HG02571 (cell line): ENCODE measurements at regions not wholly inside any gene's neighbourhood (a gene's known extent, or its start where the extent isn't known, plus 50 kb on each side); places are given as distances from the start of the nearest gene placed in this dataset.
"Not testable (repeated sequence)": the region's sequence is repeated elsewhere in the genome, so short reads cannot be mapped to it uniquely, and the experiment has no call there.

Experiments
- ATAC-seq: cut with Tn5 transposase; IDR thresholded peaks from one replicate; pipeline ENCODE4 v1.9.1; 2021; ENCODE audit warnings: mild to moderate bottlenecking, moderate library complexity; ENCODE audit not compliant: unreplicated experiment

- ATAC-seq = no peak
These were observed 507.1 kb downstream of the BRINP3 start for GRCh38 chr1:189970331-189971230.

GRCh38 chr1:189971656-189972055 is 506.0 kb downstream of the BRINP3 start:
- ATAC-seq = no peak

DNA sequence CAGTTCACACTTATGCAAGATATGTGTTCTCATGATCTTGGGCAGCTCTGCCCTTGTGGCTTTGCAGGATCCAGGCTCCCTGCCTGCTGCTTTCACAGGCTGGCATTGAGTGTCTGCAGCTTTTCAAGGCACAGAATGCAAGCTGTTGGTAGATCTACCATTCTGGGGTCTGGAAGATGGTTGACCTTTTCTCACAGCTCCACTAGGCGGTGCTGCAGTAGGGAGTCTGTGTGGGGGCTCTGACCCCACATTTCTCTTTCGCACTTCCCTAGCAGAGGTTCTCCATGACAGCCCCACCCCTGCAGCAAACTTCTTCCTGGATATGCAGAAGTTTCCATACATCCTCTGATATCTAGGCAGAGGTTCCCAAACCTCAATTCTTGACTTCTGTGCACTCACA is 500.5 kb downstream of the BRINP3 start:
- ATAC-seq = no peak

DNA sequence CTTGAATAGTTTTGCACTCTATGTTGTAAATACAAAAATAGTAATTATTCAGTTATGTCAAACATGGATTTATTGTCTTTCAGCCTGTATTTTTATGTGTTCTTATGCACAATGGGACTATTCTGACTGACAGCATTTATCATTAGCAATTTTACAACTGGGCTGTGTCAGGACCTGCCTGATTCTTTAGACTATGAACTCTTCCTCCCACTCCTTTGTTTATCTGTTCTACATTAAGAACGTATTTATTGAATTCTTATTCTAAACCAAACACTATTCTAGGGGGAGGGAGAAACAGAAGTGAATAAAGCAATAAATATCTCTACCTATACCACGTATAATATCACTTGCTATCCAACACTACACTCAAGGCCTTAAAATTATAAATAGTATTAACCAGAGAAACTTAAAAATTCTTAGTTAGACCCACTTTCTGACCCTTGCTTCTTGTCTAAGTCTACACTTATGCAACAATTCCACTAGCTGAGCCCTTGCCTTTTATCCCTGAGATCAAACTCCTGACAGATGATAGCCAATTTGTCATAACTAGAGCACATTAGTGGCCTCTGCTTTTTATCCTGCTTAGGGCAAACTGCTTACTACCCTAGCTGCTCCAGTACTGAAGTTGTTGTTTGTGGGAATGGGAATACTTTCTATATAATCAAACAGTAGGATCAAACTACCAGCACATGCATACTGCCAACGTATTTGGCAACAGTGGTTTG is 494.3 kb downstream of the BRINP3 start:
- no peak for ATAC-seq

DNA sequence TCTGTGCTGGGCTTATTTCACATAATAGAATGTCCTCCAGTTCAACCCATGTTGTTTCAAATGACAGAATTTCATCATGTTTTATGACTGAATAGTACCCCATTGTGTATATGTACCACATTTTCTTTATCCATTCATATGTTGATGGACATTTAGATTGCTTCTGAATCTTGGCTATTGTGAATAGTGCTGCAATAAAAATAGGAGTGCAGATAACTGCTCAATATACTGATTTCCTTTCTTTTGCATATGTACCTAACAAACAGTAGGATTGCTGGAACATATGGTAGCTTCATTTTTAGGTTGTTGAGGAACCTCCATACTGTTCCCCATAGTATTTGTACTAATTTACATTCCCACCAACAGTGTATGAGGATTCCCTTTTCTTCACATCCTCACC is 491.1 kb downstream of the BRINP3 start:
- ATAC-seq = no peak

GRCh38 chr1:189987509-189987908 is 490.2 kb downstream of the BRINP3 start:
- ATAC-seq = no peak

DNA sequence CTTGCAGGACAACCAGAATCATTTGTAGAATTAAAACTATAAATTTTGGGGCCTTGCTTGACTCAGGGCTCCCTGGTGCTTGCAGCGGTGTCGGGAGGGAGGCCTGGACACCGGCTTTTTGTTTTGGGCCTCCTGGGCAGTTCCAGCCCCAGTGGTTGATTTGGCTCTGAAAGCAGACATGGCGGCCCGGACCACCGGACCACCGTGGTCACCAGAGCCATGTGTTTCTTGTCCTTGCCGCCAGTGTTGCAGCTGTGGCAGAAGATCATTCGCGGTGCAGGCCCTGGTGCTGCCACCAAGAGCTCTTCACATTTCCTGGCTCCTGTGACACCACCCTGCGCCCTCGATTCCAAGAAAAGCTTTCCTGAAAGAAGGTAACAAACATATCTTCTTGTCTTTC is 484.8 kb downstream of the BRINP3 start:
- ATAC-seq = no peak

- ATAC-seq = no peak
These were observed 477.2 kb downstream of the BRINP3 start for GRCh38 chr1:190000365-190000872.

DNA sequence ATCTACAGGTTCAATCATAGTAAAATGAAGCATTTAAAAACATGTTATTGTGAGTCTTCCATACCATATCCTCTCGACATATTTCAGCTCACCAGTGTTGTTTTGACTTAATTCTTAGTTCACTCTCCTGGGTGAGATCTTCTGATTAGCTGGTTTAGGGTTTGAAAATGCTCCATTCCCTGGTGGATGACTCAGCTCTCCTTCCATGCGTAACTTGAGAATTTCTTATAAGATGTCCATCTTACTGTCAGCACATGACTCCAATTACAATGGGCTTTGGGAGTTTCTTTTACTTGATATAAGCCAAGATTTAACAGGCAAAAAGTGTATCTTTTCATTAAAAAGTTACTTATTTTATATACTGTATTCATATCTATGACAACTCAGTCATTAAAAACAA is 476.5 kb downstream of the BRINP3 start:
- no peak for ATAC-seq

DNA sequence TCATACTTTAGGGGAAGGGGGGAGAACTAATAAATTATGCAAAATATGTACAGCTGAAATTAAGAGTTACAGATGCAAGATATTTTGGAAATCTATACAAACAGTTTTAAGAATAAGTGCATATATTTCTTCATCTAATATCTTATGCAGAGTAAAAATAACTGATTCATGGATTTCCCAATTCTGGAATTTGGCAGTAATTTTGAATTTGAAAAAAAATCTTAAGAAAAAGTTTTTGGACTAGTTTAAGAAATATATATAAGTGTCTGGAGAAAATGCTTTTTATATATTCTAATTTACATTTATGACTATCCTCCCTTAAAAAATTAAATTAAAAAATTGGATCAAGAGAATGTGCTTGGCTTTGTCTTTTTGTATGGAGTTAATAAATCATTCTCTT is 474.3 kb downstream of the BRINP3 start:
- ATAC-seq = no peak

DNA sequence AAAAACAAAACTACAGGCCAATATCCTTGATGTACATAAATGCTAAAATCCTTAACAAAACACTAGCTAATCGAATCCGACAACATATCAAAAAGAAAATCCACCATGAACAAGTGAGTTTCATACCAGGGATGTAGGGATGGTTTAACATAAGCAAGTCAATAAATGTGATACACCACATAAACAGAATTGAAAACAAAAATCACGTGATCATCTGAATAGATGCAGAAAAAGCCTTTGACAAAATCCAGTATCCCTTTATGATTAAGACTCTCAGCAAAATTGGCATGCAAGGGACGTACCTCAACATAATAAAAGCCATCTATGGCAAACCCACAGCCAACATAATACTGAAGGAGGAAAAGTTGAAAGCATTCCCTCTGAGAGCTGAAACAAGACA is 466.1 kb downstream of the BRINP3 start:
- ATAC-seq = no peak

DNA sequence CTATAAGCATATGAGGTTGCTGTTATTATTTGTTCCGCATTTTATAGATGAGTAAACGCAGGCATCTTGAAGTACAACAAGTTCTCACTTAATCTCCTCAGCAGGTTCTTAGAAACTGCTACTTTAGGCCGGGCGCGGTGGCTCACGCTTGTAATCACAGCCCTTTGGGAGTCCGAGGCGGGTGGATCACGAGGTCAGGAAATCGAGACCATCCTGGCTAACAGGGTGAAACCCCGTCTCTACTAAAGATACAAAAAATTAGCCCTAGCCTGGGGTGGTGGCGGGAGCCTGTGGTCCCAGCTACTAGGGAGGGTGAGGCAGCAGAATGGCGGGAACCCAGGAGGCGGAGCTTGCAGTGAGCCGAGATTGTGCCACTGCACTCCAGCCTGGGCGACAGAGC is 458.5 kb downstream of the BRINP3 start:
- ATAC-seq = not testable (repeated sequence)

GRCh38 chr1:190019717-190020116 is 457.9 kb downstream of the BRINP3 start:
- no peak for ATAC-seq

GRCh38 chr1:190022709-190023108 is 455.0 kb downstream of the BRINP3 start:
- ATAC-seq = no peak

DNA sequence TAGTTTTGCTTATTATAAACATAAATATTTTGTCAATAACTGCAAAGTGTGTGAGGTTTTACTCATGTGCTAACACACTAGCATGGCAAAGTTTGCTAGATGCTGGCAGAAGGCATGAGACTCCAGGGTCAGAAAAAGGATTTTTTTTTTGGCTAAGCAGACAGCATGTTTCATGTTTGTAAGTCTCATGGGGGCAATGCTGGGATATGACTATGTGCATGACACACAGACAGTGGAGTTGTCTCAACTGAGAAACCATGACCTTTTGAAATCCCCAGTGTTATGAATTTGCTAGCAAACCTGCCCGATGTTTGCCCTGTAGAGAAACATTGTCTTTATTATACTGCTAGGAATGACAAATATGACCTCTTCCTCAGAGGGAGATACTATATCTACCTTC is 448.2 kb downstream of the BRINP3 start:
- ATAC-seq = no peak

DNA sequence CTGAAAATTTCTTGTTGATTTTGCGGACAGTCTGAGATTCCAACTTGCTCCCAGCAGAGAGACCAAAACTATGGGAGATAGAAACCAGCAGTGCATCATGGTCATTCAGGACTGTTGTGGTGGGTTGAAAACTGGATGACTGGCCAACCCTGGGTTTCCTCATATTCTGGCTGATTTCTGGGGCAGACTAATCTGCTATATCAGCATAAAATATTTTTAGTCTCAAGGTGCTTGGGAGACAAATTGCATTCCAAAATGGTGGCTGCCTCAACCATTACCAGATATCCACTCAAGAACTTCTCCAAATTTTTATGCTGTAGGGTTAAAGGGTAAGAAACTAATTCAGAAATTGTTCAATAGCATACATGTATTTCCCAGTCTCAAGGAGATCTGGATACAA is 434.0 kb downstream of the BRINP3 start:
- ATAC-seq = no peak

- ATAC-seq = no peak
These were observed 431.4 kb downstream of the BRINP3 start for GRCh38 chr1:190046231-190046630.
